Small intestine (tissue), 7 donors: ENCODE measurements at regions not wholly inside any gene's neighbourhood (a gene's known extent, or its start where the extent isn't known, plus 50 kb on each side); places are given as distances from the start of the nearest gene placed in this dataset.

Experiments used
- DNase-seq, 2 donors: peaks; one replicate each; pipeline versions ENCODE4 v3.0.0 to v3.0.0-alpha.2; 2013
- FAIRE-seq: peaks from 2 replicates; lab custom pipeline; 2012; peaks lifted over from hg19 to GRCh38; lab: Jason Lieb, UNC
- H3K27ac ChIP-seq, 3 donors: one replicate each; pipeline ENCODE4 v1.5.1; 2013; ENCODE audit warnings: low read length in 2 of 3, mild to moderate bottlenecking in 2 of 3, control low read depth in 1 of 3, inconsistent platforms in 1 of 3, low read depth in 1 of 3, moderate library complexity in 1 of 3
- H3K27me3 ChIP-seq, 3 donors: one replicate each; pipeline ENCODE4 v1.6.1; 2013; ENCODE audit warnings: low read length in 3 of 3, inconsistent platforms in 1 of 3; ENCODE audit not compliant: control insufficient read depth in 3 of 3, insufficient read depth in 3 of 3
- H3K36me3 ChIP-seq, 3 donors: one replicate each; pipeline ENCODE4 v1.6.1; 2013; ENCODE audit warnings: low read length in 3 of 3, inconsistent platforms in 1 of 3, low read depth in 1 of 3, mild to moderate bottlenecking in 1 of 3, moderate library complexity in 1 of 3; ENCODE audit not compliant: control insufficient read depth in 3 of 3, insufficient read depth in 2 of 3
- H3K4me1 ChIP-seq, 3 donors: one replicate each; pipeline ENCODE4 v1.6.1; 2013; ENCODE audit warnings: low read length in 2 of 3, inconsistent platforms in 1 of 3, low read depth in 1 of 3, mild to moderate bottlenecking in 1 of 3, moderate library complexity in 1 of 3; ENCODE audit not compliant: control insufficient read depth in 3 of 3, insufficient read depth in 2 of 3
- H3K4me3 ChIP-seq, 3 donors: one replicate each; pipeline ENCODE4 v1.5.1; 2013; ENCODE audit warnings: low read length in 3 of 3, control low read depth in 1 of 3, inconsistent platforms in 1 of 3, low read depth in 1 of 3, mild to moderate bottlenecking in 1 of 3, moderate library complexity in 1 of 3
- H3K9me3 ChIP-seq, 2 donors: one replicate each; pipeline ENCODE4 v1.6.1; 2013; ENCODE audit warnings: low read depth in 1 of 2, low read length in 1 of 2; ENCODE audit not compliant: control insufficient read depth in 2 of 2, insufficient read depth in 1 of 2
- WGBS, 3 donors: extraction: QIAGEN DNeasy Blood & Tissue Kit; methylation state at CpG; one replicate each; pipeline ENCODE4 v1.1.7; 2013; 5-methylcytosine and 5-hydroxymethylcytosine counted together
- donor health status: healthy with polysubstance abuse.
- donor health status: control.
- donor health status: control.
- donor health status: Bipolar disorder and iron deficiency.
- donor health status: healthy.

DNA sequence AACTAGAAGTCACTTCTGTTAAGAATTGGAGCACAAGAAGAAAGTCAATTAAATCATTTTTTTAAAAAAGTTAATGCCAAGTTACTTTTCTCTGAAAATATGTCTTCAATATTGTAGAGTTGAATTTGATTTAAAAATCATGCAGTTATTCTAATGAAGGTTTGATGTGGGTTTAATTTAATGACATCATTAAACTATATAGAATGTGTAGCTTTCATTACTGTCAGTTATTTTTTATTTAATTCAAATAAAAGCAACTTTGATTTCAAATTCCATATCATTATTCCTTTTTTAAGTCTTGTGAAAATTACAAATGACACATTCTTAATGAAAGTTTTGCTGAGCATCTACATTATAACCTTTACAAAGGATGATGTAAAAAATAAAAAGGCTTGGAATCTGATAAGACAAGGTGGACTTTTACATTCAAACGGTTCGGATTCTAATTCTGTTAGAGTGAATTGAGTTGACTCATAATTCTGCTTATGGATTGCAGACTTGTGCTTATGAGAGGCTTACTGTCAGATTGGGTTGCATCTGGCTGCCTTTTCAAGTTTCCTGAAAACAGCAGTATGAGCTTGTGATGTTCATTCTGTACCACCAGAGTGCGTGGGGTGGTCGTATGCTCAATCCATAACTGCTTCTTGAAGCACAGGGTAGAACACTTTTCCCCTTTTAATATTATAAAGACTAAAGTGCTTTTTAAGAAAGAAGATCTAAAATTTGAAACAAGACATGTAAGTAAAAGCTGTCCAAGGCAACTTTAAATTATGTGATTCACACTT is 253.0 kb upstream of the ARRDC3 start:
- H3K36me3 ChIP-seq: no peaks in the 10 kb centered on the region
- FAIRE-seq (peak; percentile 19), DNase-seq (no peak)
- H3K4me1 ChIP-seq: no peaks in the 10 kb centered on the region
- no peaks in the 10 kb centered on the region for H3K9me3 ChIP-seq
- 77 to 80% (median 80%) methylated on average over 4 of the region's 4 CpGs for WGBS, 3 donors
- no peak overlapping the region for H3K27ac ChIP-seq
- H3K4me3 ChIP-seq: no peak overlapping the region
- no peaks in the 10 kb centered on the region for H3K27me3 ChIP-seq

DNA sequence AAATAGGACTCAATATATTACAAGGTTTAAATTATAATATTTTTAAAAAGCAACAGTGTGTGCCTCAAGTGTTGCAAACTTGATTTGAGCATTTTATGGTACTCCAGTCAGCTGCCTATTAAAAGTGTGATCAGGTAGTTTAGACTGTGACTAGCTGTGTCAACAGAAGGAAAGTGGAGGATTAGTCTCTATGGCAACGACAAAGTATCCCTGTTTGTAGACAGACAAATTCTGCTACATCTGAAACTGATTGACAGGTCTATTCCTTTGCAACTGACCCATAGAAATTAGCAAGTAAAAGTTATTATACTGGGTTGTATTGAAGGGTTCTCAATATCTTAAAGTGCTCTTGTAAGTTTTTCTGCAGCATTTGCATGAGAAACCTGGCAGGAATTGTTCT is 249.8 kb upstream of the ARRDC3 start:
- DNase-seq: no peak
- WGBS, 3 donors: 3 to 34% (median 10%) methylated on average over 1 of the region's 1 CpG
- H3K4me1 ChIP-seq: no peaks in the 10 kb centered on the region
- no peak overlapping the region for H3K4me3 ChIP-seq
- no peaks in the 10 kb centered on the region for H3K27me3 ChIP-seq
- H3K9me3 ChIP-seq: no peaks in the 10 kb centered on the region
- H3K36me3 ChIP-seq: no peaks in the 10 kb centered on the region
- FAIRE-seq: no peak
- H3K27ac ChIP-seq: no peak overlapping the region

DNA sequence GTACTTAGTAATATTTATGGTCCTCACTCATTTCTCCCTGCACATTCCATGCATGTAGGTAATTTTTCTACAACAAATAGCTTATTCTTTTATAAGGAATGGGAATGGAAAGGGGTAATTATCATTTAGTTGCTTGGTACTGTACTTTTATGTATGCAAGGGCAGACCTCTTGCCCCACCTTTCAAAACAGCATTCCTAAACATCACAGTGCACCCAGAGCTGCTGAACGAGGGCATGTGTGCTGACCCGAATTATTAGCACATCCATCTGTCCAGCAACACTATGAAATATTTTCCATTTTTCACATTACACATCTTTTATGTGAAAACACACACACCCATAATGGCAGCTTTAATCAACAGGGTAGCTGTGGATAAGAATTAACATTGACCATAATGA is 228.6 kb upstream of the ARRDC3 start:
- Histone ChIP-seq H3K9me3 (no peaks in the 10 kb centered on the region), H3K36me3 (no peaks in the 10 kb centered on the region), H3K27me3 (no peaks in the 10 kb centered on the region), H3K4me1 (no peaks in the 10 kb centered on the region), H3K27ac (no peak overlapping the region), H3K4me3 (no peak overlapping the region)
- FAIRE-seq (no peak), DNase-seq (no peak)
- WGBS, 3 donors: 76 to 83% (median 79%) methylated on average over 2 of the region's 2 CpGs

DNA sequence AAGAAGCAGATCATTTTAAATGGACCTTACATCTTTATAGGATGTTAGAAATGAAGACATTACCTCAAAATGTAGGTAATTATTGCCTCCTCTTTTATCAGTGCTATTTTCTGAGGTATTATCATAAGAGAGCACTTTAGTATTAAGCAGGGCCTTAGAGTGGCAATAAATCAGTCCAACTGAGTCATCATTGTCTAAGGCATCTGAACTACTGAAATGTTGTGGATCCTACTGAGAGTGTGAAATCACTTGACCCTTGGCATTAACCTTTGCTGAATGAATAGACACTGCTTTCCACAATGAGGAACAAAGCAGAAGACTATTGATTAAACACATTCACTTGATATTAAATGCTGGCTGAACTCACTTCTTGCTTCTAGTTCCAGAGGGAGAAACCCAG is 224.6 kb upstream of the ARRDC3 start:
- FAIRE-seq (no peak), DNase-seq (no peak)
- no peak overlapping the region for H3K27ac ChIP-seq
- no peaks in the 10 kb centered on the region for H3K4me1 ChIP-seq
- H3K27me3 ChIP-seq: no peaks in the 10 kb centered on the region
- H3K4me3 ChIP-seq: no peak overlapping the region
- no peaks in the 10 kb centered on the region for H3K36me3 ChIP-seq
- H3K9me3 ChIP-seq: no peaks in the 10 kb centered on the region

- WGBS, 3 donors: 76 to 80% (median 79%) methylated on average over 5 of the region's 5 CpGs
- H3K27ac ChIP-seq: no peak overlapping the region
- H3K9me3 ChIP-seq: no peaks in the 10 kb centered on the region
- DNase-seq: no peak
- H3K36me3 ChIP-seq: no peaks in the 10 kb centered on the region
- H3K27me3 ChIP-seq: no peaks in the 10 kb centered on the region
- H3K4me3 ChIP-seq: no peak overlapping the region
- FAIRE-seq: no peak
- H3K4me1 ChIP-seq: no peaks in the 10 kb centered on the region
These were observed 216.7 kb upstream of the ARRDC3 start for GRCh38 chr5:91599863-91600262.

DNA sequence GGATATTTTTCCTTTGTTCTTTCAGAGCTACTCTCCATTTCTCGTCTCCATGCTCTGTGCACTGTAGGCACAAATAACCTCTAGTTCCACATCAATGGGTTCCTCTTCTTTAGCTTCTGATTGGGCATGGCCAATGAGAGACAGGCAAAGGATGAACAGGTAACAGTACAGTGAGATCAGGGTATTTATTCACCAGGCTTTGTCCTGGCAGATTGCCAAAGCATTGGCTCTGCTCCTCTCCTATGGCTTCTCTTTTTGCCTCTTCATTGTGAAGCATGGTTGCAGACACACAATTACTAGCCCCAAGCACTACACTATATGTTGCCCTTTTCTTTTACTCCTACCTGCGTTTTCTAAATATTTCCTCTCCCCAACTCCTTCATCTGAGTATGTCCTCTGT is 215.1 kb upstream of the ARRDC3 start:
- DNase-seq: no peak
- 79 to 89% (median 82%) methylated on average over 2 of the region's 2 CpGs for WGBS, 3 donors
- FAIRE-seq: no peak
- no peaks in the 10 kb centered on the region for H3K27me3 ChIP-seq
- H3K4me3 ChIP-seq: no peak overlapping the region
- no peak overlapping the region for H3K27ac ChIP-seq
- no peaks in the 10 kb centered on the region for H3K4me1 ChIP-seq
- H3K9me3 ChIP-seq: peaks cover 1 to 7% of the 10 kb centered on the region in 2 donors
- no peaks in the 10 kb centered on the region for H3K36me3 ChIP-seq

GRCh38 chr5:91595424-91595823 is 212.3 kb upstream of the ARRDC3 start:
- WGBS, 3 donors: 81 to 87% (median 85%) methylated on average over 3 of the region's 3 CpGs
- DNase-seq (no peak), FAIRE-seq (no peak)
- no peak overlapping the region for H3K27ac ChIP-seq
- no peak overlapping the region for H3K4me3 ChIP-seq
- H3K4me1 ChIP-seq: no peaks in the 10 kb centered on the region
- peaks cover 1 to 7% of the 10 kb centered on the region in 2 donors for H3K9me3 ChIP-seq
- H3K27me3 ChIP-seq: no peaks in the 10 kb centered on the region
- H3K36me3 ChIP-seq: no peaks in the 10 kb centered on the region

DNA sequence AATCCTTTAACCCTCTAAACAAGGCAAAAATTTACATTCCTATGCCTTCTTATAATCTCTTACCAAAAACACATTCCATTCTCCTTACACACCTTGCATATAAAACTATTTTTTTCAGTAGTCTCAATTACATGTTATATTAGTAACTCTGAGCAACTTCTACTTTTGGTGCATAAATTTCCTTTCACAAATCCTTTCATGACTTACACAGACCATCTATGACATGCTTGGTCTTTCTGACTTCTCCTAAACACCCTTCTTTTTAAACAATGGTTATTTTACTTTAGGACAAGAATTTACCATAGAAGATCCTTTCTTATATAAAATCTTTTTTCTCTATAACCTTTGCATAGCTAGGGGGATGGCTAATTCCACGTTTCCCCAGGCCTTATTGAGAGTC is 208.0 kb upstream of the ARRDC3 start:
- WGBS, 3 donors: 3 to 27% (median 5%) methylated on average over 1 of the region's 1 CpG
- FAIRE-seq (no peak), DNase-seq (no peak)
- H3K4me1 ChIP-seq: no peaks in the 10 kb centered on the region
- no peak overlapping the region for H3K4me3 ChIP-seq
- no peak overlapping the region for H3K27ac ChIP-seq
- peaks cover 1 to 11% of the 10 kb centered on the region in 2 donors for H3K9me3 ChIP-seq
- no peaks in the 10 kb centered on the region for H3K27me3 ChIP-seq
- H3K36me3 ChIP-seq: no peaks in the 10 kb centered on the region

DNA sequence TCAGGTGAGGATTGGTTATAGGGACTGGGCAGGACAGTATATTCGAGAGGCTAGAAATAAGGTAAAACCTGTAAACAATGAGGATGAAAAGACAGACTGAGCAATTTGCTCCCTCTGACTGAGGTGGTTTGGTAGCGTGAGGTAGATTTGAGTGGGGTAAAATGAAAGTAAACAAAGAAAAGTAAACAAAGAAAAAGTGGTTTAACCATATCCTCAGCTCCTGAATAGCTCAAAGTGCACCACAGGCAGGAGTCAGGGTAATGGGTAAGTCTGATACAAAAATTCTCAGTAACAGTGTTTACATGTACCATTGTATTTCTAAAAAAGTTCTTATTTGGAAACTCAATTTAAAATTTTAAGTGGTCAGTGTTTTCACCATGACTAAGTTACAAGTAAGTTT is 203.1 kb upstream of the ARRDC3 start:
- Histone ChIP-seq H3K27ac (no peak overlapping the region), H3K4me3 (no peak overlapping the region), H3K27me3 (no peaks in the 10 kb centered on the region), H3K4me1 (no peaks in the 10 kb centered on the region), H3K36me3 (no peaks in the 10 kb centered on the region), H3K9me3 (peaks cover 0 to 5% of the 10 kb centered on the region in 2 donors)
- 32 to 57% (median 50%) methylated on average over 2 of the region's 2 CpGs for WGBS, 3 donors
- DNase-seq: no peak
- FAIRE-seq: no peak
